ENCODE measurements at regions not wholly inside any gene's neighbourhood (a gene's known extent, or its start where the extent isn't known, plus 50 kb on each side); places are given as distances from the start of the nearest gene placed in this dataset.
A peak's percentile ranks its signal among the peaks of the same experiment; 100 is the strongest.

DNA sequence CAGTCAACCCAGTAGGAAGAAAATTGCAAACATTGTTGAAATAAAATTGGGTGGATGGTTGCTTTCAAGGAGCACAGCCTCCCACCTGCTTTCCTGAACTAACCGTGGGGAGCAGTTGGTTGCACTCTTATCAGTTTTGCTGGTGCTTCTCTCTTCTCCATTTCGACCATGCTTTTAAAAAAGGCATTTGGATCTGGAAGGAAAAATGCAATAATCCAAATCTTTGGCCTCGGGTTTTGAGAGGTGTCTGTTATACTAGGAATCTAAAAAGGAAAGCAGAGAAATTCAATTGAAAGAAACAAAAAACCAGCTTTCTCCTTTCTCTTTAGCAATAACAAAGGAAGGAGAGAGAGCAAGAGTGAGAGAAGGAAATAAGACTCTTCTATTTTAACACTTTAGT lies 113.6 kb upstream of the ARGLU1 start:
- TF ChIP-seq CTCF (IDR thresholded peaks at IDR 0.05; ENCODE audit: poor library complexity, severe bottlenecking) (no peak), POLR2AphosphoS5 (IDR thresholded peaks at IDR 0.05) (no peak), TAF1 (IDR thresholded peaks at IDR 0.05; ENCODE audit: low read depth) (peak; percentile 35), EZH2 (IDR thresholded peaks at IDR 0.05; ENCODE audit: borderline replicate concordance, insufficient read depth, low read length, poor library complexity, severe bottlenecking) (no peak), RAD21 (conservative IDR thresholded peaks at IDR 0.05) (no peak)
- TF ChIP-seq, protein P1, sequence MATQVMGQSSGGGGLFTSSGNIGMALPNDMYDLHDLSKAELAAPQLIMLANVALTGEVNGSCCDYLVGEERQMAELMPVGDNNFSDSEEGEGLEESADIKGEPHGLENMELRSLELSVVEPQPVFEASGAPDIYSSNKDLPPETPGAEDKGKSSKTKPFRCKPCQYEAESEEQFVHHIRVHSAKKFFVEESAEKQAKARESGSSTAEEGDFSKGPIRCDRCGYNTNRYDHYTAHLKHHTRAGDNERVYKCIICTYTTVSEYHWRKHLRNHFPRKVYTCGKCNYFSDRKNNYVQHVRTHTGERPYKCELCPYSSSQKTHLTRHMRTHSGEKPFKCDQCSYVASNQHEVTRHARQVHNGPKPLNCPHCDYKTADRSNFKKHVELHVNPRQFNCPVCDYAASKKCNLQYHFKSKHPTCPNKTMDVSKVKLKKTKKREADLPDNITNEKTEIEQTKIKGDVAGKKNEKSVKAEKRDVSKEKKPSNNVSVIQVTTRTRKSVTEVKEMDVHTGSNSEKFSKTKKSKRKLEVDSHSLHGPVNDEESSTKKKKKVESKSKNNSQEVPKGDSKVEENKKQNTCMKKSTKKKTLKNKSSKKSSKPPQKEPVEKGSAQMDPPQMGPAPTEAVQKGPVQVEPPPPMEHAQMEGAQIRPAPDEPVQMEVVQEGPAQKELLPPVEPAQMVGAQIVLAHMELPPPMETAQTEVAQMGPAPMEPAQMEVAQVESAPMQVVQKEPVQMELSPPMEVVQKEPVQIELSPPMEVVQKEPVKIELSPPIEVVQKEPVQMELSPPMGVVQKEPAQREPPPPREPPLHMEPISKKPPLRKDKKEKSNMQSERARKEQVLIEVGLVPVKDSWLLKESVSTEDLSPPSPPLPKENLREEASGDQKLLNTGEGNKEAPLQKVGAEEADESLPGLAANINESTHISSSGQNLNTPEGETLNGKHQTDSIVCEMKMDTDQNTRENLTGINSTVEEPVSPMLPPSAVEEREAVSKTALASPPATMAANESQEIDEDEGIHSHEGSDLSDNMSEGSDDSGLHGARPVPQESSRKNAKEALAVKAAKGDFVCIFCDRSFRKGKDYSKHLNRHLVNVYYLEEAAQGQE (IDR thresholded peaks at IDR 0.05; ENCODE audit: borderline replicate concordance), result peak; percentile 65

Measured in neural cell (in vitro differentiated cells).